Hematopoietic multipotent progenitor cell treated with erythropoietin and hydrocortisone succinate and interleukin-3 and kit ligand, for 6 days (in vitro differentiated cells): ENCODE measurements at regions not wholly inside any gene's neighbourhood (a gene's known extent, or its start where the extent isn't known, plus 50 kb on each side); places are given as distances from the start of the nearest gene placed in this dataset.
"Not testable (repeated sequence)": the region's sequence is repeated elsewhere in the genome, so short reads cannot be mapped to it uniquely, and the experiment has no call there.

Experiments used
- DNase-seq: peaks from one replicate; pipeline ENCODE4 v3.0.0-alpha.2; 2015

- peak; percentile 15 for DNase-seq
These were observed 59.9 kb downstream of the GPR65 start for GRCh38 chr14:88064841-88065240.

- peak; percentile 12 for DNase-seq
These were observed 64.7 kb downstream of the GPR65 start for GRCh38 chr14:88069677-88070076.

- no peak for DNase-seq
These were observed 70.5 kb downstream of the GPR65 start for GRCh38 chr14:88075269-88075981.

- DNase-seq, result no peak
These were observed 73.6 kb downstream of the GPR65 start for GRCh38 chr14:88078525-88078924.

GRCh38 chr14:88079624-88080023, 74.7 kb downstream of the GPR65 start:
- no peak for DNase-seq

- DNase-seq, result no peak
These were observed 80.8 kb downstream of the GPR65 start for GRCh38 chr14:88085736-88086135.

- no peak for DNase-seq
These were observed 84.5 kb downstream of the GPR65 start for GRCh38 chr14:88089445-88089844.

GRCh38 chr14:88092529-88092928, 87.6 kb downstream of the GPR65 start:
- no peak for DNase-seq

- no peak for DNase-seq
These were observed 90.9 kb downstream of the GPR65 start for GRCh38 chr14:88095791-88096190.

GRCh38 chr14:88098163-88098562, 93.2 kb downstream of the GPR65 start:
- DNase-seq, result no peak

GRCh38 chr14:88104710-88105109, 99.8 kb downstream of the GPR65 start:
- no peak for DNase-seq

GRCh38 chr14:88106377-88106776, 101.4 kb downstream of the GPR65 start:
- no peak for DNase-seq

GRCh38 chr14:88127669-88128068, 122.7 kb downstream of the GPR65 start:
- DNase-seq, result not testable (repeated sequence)

GRCh38 chr14:88128816-88129215, 123.9 kb downstream of the GPR65 start:
- DNase-seq, result no peak

- peak; percentile 22 for DNase-seq
These were observed 124.5 kb downstream of the GPR65 start for GRCh38 chr14:88129306-88130056.

GRCh38 chr14:88130057-88130432, 125.1 kb downstream of the GPR65 start:
- DNase-seq, result no peak
